Activated CD4-positive, alpha-beta T cell treated with anti-CD3 and anti-CD28 coated beads for 24 hours (primary cell): ENCODE measurements at regions not wholly inside any gene's neighbourhood (a gene's known extent, or its start where the extent isn't known, plus 50 kb on each side); places are given as distances from the start of the nearest gene placed in this dataset.
A peak's percentile ranks its signal among the peaks of the same experiment; 100 is the strongest.
"Not testable (repeated sequence)": the region's sequence is repeated elsewhere in the genome, so short reads cannot be mapped to it uniquely, and the experiment has no call there.

Source experiments
- DNase-seq, 2 donors: peaks; one replicate each; pipeline ENCODE4 v3.0.0-alpha.2; 2020; ENCODE audit warnings: low read depth in 2 of 2

GRCh38 chr16:27638833-27639560 is 89.1 kb downstream of the KATNIP start:
- DNase-seq = no peak

GRCh38 chr16:27639561-27640276 is 89.8 kb downstream of the KATNIP start:
- DNase-seq = peak in 1 of 2 donors; percentile 3

DNA sequence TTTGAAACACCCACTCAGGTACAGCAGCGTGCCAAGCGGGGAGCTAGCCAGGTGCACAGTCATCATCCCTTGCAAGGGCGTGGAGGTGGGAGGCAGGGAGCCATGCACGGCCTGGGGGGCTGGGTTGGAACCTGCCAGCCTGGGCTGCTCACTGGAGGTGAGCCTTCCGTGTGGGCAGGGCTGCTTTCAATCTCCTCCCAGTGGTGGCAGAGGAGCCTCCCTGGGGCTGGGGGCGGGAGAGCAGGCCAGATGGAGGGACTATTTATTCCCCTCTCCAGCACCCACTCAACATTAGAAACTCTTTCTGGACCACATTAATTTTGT is 90.3 kb downstream of the KATNIP start:
- DNase-seq = no peak

GRCh38 chr16:27641260-27641659 is 91.3 kb downstream of the KATNIP start:
- DNase-seq = no peak

DNA sequence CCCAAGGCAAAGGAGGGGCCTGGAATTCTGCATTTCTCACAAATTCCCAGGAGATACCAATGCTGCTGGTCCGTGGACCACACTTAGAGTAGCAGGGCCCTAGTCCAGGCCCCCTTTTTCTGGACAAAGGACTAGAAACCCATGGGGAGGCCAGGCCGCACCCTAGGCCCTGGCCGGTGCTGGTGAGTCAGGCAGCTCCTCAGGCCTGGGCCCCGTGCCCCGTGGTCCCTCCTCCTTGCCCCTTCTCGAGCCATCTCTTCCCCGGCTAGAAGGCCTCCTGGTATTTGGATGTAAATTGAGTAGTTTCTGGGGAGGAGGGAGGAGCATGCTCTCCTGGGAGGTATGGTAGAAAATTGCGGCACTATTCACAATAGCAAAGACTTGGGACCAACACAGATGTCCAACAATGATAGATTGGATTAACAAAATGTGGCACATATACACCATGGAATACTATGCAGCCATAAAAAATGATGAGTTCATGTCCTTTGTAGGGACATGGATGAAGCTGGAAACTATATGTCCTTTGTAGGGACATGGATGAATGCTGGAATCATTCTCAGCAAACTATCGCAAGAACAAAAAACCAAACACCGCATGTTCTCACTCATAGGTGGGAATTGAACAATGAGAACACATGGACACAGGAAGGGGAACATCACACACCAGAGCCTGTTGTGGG is 91.9 kb downstream of the KATNIP start:
- DNase-seq = not testable (repeated sequence)

DNA sequence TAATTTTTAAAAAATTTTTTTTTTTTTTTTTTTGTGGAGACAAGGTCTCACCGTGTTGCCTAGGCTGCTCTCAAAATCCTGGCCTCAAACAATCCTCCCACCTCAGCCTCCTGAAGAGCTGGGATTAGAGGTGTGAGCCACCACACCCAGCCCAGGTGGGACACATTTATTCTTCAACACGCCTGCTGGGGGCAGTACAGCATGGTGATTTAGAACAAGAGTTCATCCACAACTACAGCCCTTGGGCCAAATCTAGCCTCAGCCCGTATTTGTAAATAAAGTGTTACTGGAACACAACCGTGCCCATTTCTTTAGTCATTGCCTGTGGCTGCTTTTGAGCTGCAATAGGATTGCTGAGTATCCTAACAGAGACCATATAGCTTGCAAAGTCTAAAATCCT is 92.8 kb downstream of the KATNIP start:
- no peak for DNase-seq

GRCh38 chr16:27644165-27644564 is 94.2 kb downstream of the KATNIP start:
- DNase-seq = no peak

DNA sequence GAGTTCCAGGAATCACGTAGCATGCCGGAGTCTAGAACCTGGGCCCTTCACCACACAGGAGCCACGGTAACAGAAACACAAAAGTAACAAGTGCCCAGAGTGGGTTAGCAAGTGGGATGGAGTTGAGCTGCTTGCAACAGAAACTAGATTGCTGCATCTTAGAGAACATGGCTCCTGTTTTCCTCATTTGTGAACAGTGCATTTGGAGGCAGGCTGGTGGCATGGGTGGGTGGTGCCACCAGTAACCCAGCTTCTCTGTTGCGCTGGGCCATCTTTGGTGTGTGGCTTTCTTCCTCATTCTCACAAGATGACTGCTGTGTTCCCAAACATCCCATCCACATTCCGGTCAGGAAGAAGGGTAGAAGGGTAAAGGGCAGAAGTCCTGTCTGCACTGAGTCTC is 95.5 kb downstream of the KATNIP start:
- DNase-seq = no peak

GRCh38 chr16:27646806-27647205 is 96.9 kb downstream of the KATNIP start:
- DNase-seq = no peak

DNA sequence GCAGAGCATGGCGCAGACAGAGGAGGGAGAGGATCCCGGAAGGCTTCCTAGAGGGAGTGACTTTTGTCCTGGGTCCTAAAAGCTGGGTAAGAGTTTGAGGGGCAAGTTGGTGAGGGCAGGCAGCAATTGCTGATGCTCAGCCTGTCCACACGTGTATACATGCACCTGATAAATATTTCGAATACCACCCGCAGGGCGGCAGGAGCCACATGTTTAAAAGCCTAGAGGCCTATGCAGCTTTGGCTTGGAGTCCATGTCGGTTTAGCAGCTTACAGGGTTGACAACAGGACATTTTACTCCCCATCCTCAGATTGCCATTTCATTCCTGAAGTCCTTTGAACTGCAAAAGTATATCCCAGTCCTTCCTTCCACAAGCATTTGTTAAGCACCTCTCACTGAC is 99.1 kb downstream of the KATNIP start:
- no peak for DNase-seq

DNA sequence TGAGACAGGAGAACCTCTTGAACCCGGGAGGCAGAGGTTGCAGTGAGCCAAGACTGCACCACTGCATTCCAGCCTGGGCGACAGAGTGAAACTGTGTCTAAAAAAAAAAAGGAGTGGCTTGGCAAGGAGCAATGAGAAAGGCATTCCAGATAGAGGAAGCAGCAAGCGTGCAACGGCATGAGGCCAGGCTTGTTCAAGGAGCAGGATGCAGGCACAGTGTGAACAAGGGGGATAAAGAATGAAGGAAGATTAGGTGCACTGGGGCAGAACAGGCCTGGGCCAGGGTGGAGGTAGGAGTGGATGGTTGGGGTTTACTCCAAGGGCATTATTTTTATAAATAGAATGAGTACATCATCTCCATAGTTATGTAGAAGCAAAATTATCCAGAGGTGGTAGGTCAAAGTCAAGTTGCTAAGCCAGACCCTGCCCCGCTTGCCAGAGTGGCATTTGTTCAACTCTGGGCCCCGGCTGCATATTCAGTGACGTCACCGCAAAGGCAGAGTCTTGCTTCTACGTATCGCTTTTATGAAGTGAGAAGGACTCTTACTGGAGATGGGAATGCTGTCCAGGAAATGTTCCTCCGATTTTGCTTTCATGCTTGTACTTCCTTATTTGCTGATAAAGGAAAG is 100.2 kb downstream of the KATNIP start:
- no peak for DNase-seq

DNA sequence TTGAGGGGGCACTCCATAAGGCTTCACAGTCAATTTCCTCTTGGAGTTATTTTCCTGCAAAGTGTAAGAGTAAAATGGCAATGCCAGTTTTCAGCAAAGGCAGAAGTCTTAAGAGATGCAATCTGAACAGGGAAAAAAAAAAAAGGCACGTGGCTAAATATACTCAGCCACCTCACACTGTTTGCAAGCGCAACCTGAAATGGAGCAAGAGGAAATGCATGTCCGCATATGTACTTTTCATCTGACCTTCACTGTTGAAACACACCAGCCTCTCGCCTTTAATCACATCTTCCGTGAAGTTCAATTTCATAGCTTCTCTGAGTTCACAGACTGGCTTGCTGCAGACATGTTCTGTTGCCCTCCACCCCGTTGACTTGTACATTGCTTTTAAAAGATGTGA is 101.4 kb downstream of the KATNIP start:
- no peak for DNase-seq

DNA sequence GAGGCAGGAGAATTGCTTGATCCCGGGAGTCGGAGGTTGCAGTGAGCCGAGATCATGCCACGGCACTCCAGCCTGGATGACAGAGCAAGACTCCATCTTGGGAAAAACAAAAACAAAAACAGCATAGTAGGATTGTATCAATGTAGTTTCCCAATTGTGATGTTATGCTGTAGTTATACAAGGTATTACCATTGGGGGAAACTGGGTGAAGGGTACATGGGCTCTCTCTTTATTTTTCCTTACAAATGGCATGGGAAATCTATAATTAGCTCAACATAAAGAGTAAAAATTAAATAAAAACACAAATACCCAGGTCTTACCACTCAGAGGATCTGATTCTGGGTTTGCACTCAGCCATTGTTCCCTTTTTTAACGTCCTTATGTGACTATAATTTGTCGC is 107.9 kb downstream of the KATNIP start:
- no peak for DNase-seq

DNA sequence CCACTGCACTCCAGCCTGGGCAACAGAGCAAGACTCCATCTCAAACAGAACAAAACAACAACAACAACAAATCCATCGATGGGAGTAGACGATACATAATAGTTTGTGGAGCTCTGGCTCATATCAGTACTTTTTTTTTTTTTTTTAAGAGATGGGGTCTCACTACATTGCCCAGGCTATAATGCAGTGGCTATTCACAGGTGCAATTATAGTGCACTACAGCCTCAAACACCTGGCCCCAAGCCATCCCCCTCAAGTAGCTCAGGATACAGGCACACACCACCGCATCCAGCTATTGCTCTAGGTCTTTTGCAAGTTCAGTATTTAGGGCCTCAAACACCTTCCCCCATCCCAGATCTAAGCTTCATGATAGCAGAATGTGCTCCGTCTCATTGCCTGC is 110.6 kb downstream of the KATNIP start:
- no peak for DNase-seq

DNA sequence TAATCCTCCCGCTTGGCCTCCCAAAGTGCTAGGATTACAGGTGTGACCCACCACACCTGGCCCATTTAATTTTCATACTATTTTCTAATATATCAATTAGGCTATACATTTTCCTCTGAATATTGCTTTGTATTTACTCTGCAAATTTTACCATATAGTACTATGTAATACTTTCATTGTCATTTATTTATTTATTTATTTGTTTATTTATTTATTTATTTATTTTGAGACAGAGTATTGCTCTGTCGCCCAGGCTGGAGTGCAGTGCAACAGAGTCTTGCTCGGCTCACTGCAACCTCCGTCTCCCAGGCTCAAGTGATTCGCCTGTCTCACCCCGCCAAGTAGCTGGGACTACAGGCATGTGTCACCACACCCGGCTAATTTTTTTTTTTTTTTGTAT is 113.3 kb downstream of the KATNIP start:
- DNase-seq = not testable (repeated sequence)

- no peak for DNase-seq
Observed at GRCh38 chr16:27665881-27666280, 115.9 kb downstream of the KATNIP start.

DNA sequence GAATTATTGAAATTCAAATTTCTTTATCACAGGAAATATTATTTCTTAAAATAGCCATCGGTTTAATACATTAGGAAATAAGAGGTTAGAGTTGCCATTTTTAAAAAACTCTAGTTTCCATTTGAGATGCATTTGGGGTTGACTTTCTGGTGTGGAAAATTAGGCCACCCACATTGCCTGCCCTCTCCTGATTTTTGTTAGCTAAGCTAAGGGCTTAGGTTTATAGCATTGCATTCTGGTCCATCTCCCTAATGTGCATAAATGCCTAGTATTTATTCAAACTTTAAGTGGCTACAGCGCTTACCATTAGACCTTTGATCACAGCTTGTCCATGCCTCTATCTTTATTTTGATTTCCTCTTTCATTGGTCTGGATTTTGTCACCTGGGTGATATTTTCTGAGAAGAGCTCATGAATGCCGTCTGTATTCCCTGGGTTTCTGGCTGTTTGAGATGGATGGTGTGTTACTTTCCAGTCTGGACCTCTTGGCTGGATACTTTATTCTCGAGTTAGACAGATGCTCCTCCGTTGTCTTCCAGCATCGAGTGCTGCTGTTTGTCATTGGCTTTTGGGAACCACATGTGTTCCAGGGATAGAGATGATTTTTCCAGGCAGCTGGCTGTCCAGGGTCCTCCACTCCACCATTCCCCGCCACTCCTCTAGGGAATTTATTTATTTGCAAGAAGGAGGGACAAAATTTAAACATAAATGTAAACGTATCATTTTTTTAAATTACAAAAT is 120.3 kb downstream of the KATNIP start:
- DNase-seq = no peak

GRCh38 chr16:27671410-27671809 is 121.5 kb downstream of the KATNIP start:
- DNase-seq = no peak

DNA sequence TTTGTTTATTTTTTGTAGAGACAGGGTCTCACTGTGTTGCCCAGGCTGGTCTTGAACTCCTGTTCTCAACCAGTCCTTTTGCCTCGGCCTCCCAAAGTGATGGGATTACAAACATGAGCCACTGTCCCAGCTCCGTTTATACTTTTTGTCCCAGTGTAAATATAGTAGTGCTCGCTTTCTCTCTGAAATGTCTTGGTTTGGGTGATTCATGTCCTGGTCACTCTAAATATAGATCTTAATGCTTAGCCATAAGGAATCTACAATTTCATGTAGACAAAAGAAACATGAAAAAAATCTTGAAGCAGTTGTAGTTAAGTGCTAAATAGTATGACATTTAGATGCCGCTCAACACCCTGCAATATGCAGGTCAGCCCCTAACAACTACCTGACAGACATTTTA is 126.9 kb downstream of the KATNIP start:
- DNase-seq = no peak

- DNase-seq = no peak
Observed at GRCh38 chr16:27677263-27677662, 127.3 kb downstream of the KATNIP start.

DNA sequence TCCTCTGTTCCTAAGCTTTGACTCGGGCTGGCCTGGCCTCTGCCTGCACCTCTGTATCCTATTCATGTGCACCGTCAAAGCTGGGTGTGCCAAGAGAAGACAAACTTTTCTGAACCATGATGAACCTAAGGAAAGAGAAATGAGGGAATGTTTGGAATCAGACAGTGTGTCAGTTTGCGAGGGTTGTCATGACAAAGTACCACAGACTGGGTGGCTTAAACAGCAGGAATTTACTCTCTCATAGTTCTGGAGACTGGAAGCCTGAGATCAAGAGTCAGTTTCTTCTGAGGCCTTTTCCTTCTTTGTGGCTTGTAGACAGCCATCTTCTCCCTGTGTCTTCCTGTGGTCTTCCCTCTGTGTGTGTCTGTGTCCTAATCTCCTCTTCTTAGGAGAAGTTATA is 129.0 kb downstream of the KATNIP start:
- no peak for DNase-seq

DNA sequence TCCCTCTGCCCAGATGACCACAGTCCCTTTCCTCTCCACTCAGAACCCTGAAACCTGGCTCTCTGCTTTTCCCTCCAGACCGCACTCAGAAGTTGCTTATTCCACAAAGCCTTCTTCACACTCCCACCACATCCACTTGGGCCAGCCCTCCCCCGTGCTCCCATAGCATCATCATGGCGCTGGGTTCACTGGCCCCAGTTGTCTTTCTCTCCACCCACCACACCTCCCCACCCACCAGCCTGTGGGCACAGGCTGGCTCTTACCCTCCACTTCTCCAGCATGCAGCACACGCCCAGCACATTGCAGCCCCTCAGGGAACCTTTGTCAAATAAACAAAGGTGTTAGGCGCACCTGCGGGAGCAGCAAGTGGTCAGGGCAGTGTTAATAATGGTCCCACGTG is 130.0 kb downstream of the KATNIP start:
- no peak for DNase-seq
